H1 (cell line): ENCODE measurements at regions not wholly inside any gene's neighbourhood (a gene's known extent, or its start where the extent isn't known, plus 50 kb on each side); places are given as distances from the start of the nearest gene placed in this dataset.

Source experiments
- CTCF ChIA-PET: fragments of 300-600 bp; sonication (Branson Sonifier 250); formaldehyde crosslinking; loops from one replicate; lab custom pipeline; 2021; ENCODE audit not compliant: partially characterized antibody; lab: Charles Lee
- POLR2A ChIA-PET: fragments of 300-600 bp; sonication (Branson Sonifier 250); formaldehyde crosslinking; loops from one replicate; lab custom pipeline; 2021; ENCODE audit warnings: inconsistent platforms; ENCODE audit not compliant: partially characterized antibody; lab: Charles Lee
- DNase-seq, 2 experiments: peaks; one replicate each; pipeline versions ENCODE4 v3.0.0 to v3.0.0-alpha.2; 2010 to 2022; ENCODE audit warnings: low spot score in 2 of 2, low read depth in 1 of 2, mixed read lengths in 1 of 2
- FAIRE-seq: peaks from 2 replicates; lab custom pipeline; 2011; peaks lifted over from hg19 to GRCh38; lab: Jason Lieb, UNC
- H2AFZ ChIP-seq: 2 replicates; pipeline ENCODE4 v1.8.1; 2012; ENCODE audit warnings: low read length, inconsistent platforms
- H2AK5ac ChIP-seq: 2 replicates; pipeline ENCODE4 v1.6.1; 2013; ENCODE audit warnings: low read depth, low read length
- H2BK120ac ChIP-seq: replicated peaks from 2 replicates; pipeline ENCODE3; 2013; ENCODE audit warnings: low read depth, low read length, inconsistent platforms
- H2BK12ac ChIP-seq: 2 replicates; pipeline ENCODE4 v1.6.1; 2013; ENCODE audit warnings: low read depth, low read length
- H2BK15ac ChIP-seq: 2 replicates; pipeline ENCODE4 v1.6.1; 2013; ENCODE audit warnings: low read length
- H2BK20ac ChIP-seq: 2 replicates; pipeline ENCODE4 v1.6.1; 2013; ENCODE audit warnings: low read length
- H2BK5ac ChIP-seq: 2 replicates; pipeline ENCODE4 v1.6.1; 2013; ENCODE audit warnings: low read depth, low read length
- H3K14ac ChIP-seq: 2 replicates; pipeline ENCODE4 v1.6.1; 2013; ENCODE audit warnings: inconsistent platforms; ENCODE audit not compliant: insufficient read length
- H3K18ac ChIP-seq: 2 replicates; pipeline ENCODE4 v1.6.1; 2013; ENCODE audit warnings: low read length; ENCODE audit errors: extremely low read depth
- H3K23ac ChIP-seq: 2 replicates; pipeline ENCODE4 v1.6.1; 2013; ENCODE audit warnings: inconsistent platforms; ENCODE audit not compliant: insufficient read length
- H3K23me2 ChIP-seq: 2 replicates; pipeline ENCODE4 v1.6.1; 2013; ENCODE audit warnings: low read depth, low read length
- H3K27ac ChIP-seq: 2 replicates; pipeline ENCODE4 v1.6.1; 2011; ENCODE audit warnings: low read depth, low read length, inconsistent platforms
- H3K27me3 ChIP-seq, 4 experiments: replicated peaks in 1 of 4; 1 replicate in 1 of 4; 2 replicates in 3 of 4; pipeline versions ENCODE4 v1.6.1 to v1.8.1; 2011 to 2013; ENCODE audit warnings: low read length in 3 of 4, mild to moderate bottlenecking in 3 of 4, inconsistent platforms in 2 of 4, mixed read lengths in 2 of 4, moderate library complexity in 1 of 4; ENCODE audit not compliant: control insufficient read depth in 3 of 4, insufficient read depth in 3 of 4; ENCODE audit errors: extremely low read depth in 1 of 4
- H3K36me3 ChIP-seq, 4 experiments: 2 replicates each; pipeline versions ENCODE4 v1.6.1 to v1.8.1; 2011 to 2013; ENCODE audit warnings: mild to moderate bottlenecking in 4 of 4, low read length in 3 of 4, moderate library complexity in 2 of 4, control low read depth in 1 of 4, inconsistent platforms in 1 of 4; ENCODE audit not compliant: insufficient read depth in 4 of 4, control insufficient read depth in 2 of 4
- H3K4ac ChIP-seq: replicated peaks from 2 replicates; pipeline ENCODE3; 2013; ENCODE audit warnings: low read length, low read depth, mixed read lengths, inconsistent platforms; ENCODE audit not compliant: insufficient read length
- H3K4me1 ChIP-seq, 4 experiments: replicated peaks in 1 of 4; 1 replicate in 1 of 4; 2 replicates in 3 of 4; pipeline versions ENCODE4 v1.6.1 to v1.8.1; 2011 to 2013; ENCODE audit warnings: low read length in 3 of 4, inconsistent platforms in 2 of 4, mixed read lengths in 1 of 4; ENCODE audit not compliant: insufficient read depth in 4 of 4, control insufficient read depth in 3 of 4
- H3K4me2 ChIP-seq, 2 experiments: 2 replicates each; pipeline versions ENCODE4 v1.6.1 to v1.8.1; 2011 to 2013; ENCODE audit warnings: low read depth in 2 of 2, low read length in 2 of 2, control low read depth in 1 of 2, inconsistent platforms in 1 of 2, mild to moderate bottlenecking in 1 of 2; ENCODE audit not compliant: insufficient read depth in 1 of 2
- H3K4me3 ChIP-seq, 4 experiments: fragments of 200-600, 300-600 bp in 1 of 4; sonication (generic), shearing (Covaris generic), sonication (Bioruptor Twin) in 1 of 4; 2 replicates each; pipeline versions ENCODE4 v1.5.1 to v1.8.1; 2011 to 2016; ENCODE audit warnings: low read length in 4 of 4, low read depth in 3 of 4, control low read depth in 2 of 4, inconsistent platforms in 2 of 4, mild to moderate bottlenecking in 2 of 4, mixed read lengths in 1 of 4, moderate library complexity in 1 of 4; ENCODE audit not compliant: insufficient read depth in 2 of 4; ENCODE audit errors: extremely low read depth in 1 of 4
- H3K56ac ChIP-seq: replicated peaks from 2 replicates; pipeline ENCODE3; 2013; ENCODE audit warnings: low read depth, mild to moderate bottlenecking, mixed read lengths, low read length, inconsistent platforms; ENCODE audit not compliant: insufficient read length
- H3K79me1 ChIP-seq: 2 replicates; pipeline ENCODE4 v1.6.1; 2013; ENCODE audit warnings: low read depth, low read length, control low read depth
- H3K79me2 ChIP-seq, 2 experiments: 2 replicates each; pipeline versions ENCODE4 v1.6.1 to v1.8.1; 2012 to 2013; ENCODE audit warnings: low read length in 2 of 2, mild to moderate bottlenecking in 2 of 2, inconsistent platforms in 1 of 2; ENCODE audit not compliant: insufficient read depth in 2 of 2, control insufficient read depth in 1 of 2
- H3K9ac ChIP-seq, 4 experiments: replicated peaks in 1 of 4; 1 replicate in 1 of 4; 2 replicates in 3 of 4; pipeline versions ENCODE4 v1.6.1 to v1.8.1; 2011 to 2013; ENCODE audit warnings: low read depth in 3 of 4, low read length in 3 of 4, control low read depth in 2 of 4, mild to moderate bottlenecking in 2 of 4, moderate library complexity in 2 of 4, inconsistent platforms in 1 of 4; ENCODE audit errors: extremely low read depth in 1 of 4
- H3K9me3 ChIP-seq, 2 experiments: 2 replicates each; pipeline versions ENCODE4 v1.6.1 to v1.8.1; 2012 to 2013; ENCODE audit warnings: mild to moderate bottlenecking in 2 of 2, moderate library complexity in 2 of 2, control low read depth in 1 of 2, inconsistent platforms in 1 of 2, low read depth in 1 of 2, low read length in 1 of 2, mixed read lengths in 1 of 2; ENCODE audit not compliant: insufficient read depth in 2 of 2
- H4K20me1 ChIP-seq, 2 experiments: replicated peaks in 1 of 2; 2 replicates each; pipeline versions ENCODE3 to v1.8.1; 2011 to 2013; ENCODE audit warnings: inconsistent platforms in 2 of 2, low read length in 2 of 2, mild to moderate bottlenecking in 1 of 2; ENCODE audit not compliant: insufficient read depth in 2 of 2, control insufficient read depth in 1 of 2
- H4K5ac ChIP-seq: 2 replicates; pipeline ENCODE4 v1.6.1; 2013; ENCODE audit warnings: low read length, low read depth, mixed read lengths, inconsistent platforms; ENCODE audit not compliant: insufficient read length
- H4K8ac ChIP-seq: 2 replicates; pipeline ENCODE4 v1.8.0; 2013; ENCODE audit warnings: mild to moderate bottlenecking, moderate library complexity, low read length, inconsistent platforms; ENCODE audit not compliant: insufficient read depth; ENCODE audit errors: extremely low read depth
- H4K91ac ChIP-seq: replicated peaks from 2 replicates; pipeline ENCODE3; 2013; ENCODE audit warnings: low read length, mixed read lengths, inconsistent platforms; ENCODE audit not compliant: insufficient read length
- WGBS, 2 experiments: shearing (Covaris generic) in 1 of 2; methylation state at CpG; one replicate each; pipeline versions ENCODE4 v1.1.6 to v1.1.7; 2013 to 2015; ENCODE audit warnings: low lambda C conversion rate in 2 of 2, mixed read lengths in 2 of 2, inconsistent platforms in 1 of 2, low coverage in 1 of 2, missing lambda C conversion rate in 1 of 2; ENCODE audit not compliant: insufficient replicate concordance in 2 of 2, insufficient coverage in 1 of 2, insufficient read length in 1 of 2; ENCODE audit errors: extremely low coverage in 1 of 2, missing lambda C conversion rate in 1 of 2; 5-methylcytosine and 5-hydroxymethylcytosine counted together
- TF ChIP-seq, protein P1 (sequence below): IDR thresholded peaks from 2 replicates; pipeline ENCODE4 v1.6.1; 2011; ENCODE audit warnings: low read depth, mild to moderate bottlenecking, low read length; ENCODE audit not compliant: insufficient read depth

DNA sequence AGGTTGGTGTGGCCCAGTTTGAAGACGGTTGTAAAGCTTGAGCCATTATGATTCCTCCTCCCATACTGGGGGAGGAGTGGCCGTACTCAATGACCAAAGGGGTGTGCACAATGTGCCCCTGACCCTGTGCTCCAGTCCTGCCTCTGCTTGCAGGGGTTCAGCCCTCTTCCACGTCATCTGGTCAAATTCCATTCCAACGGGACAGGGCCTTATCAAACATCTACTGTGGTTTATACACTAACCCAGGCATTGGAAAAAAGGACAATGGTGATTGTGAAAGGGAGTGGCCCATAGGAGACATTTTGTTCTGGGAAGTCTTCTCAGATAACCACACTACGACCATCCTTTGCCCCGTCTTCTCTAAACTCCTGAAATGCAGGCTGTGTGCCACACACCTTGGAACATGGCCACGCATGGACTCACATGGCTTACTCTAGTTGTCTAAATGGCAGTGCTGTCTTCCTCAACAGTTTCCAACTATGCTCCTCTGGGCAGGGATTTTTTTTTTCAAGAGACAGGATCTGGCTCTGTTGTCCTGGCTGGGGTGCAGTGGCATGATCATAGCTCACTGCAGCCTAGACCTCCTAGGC, 103.0 kb downstream of the JCAD start:
- Histone ChIP-seq H2BK15ac (no peak overlapping the region), H2AFZ (no peak overlapping the region), H3K79me2 (no peaks in the 10 kb centered on the region), H2AK5ac (no peak overlapping the region), H3K23me2 (no peaks in the 10 kb centered on the region), H3K56ac (no peak overlapping the region), H4K20me1 (no peaks in the 10 kb centered on the region), H3K18ac (no peak overlapping the region), H2BK12ac (no peak overlapping the region), H3K27me3 (no peaks in the 10 kb centered on the region), H3K4me1 (no peaks in the 10 kb centered on the region), H3K27ac (no peak overlapping the region), H3K4ac (no peak overlapping the region), H3K4me2 (no peak overlapping the region), H2BK120ac (no peak overlapping the region), H3K4me3 (no peak overlapping the region), H3K14ac (no peak overlapping the region), H3K79me1 (no peaks in the 10 kb centered on the region), H4K5ac (no peak overlapping the region), H4K8ac (no peak overlapping the region), H3K9me3 (no peaks in the 10 kb centered on the region), H2BK20ac (no peak overlapping the region), H3K23ac (no peak overlapping the region), H4K91ac (no peak overlapping the region), H3K36me3 (no peaks in the 10 kb centered on the region), H2BK5ac (no peak overlapping the region), H3K9ac (no peak overlapping the region)
- FAIRE-seq (no peak), DNase-seq (no peak)
- ChIA-PET CTCF (interaction anchor here (0.5 to 1.6 kb wide), 4 partner anchors 9 to 42 kb away, joined by 3 to 6 read pairs (median 4); no protein-coding TSS in a partner anchor), POLR2A (no interaction called here)
- TF ChIP-seq, protein P1, sequence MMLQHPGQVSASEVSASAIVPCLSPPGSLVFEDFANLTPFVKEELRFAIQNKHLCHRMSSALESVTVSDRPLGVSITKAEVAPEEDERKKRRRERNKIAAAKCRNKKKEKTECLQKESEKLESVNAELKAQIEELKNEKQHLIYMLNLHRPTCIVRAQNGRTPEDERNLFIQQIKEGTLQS, result no peak
- 94% methylated on average over 7 of the region's 7 CpGs; no CpG with 5 or more reads in 1 of the 2 experiments for WGBS, 2 experiments
